Loucy (cell line): ENCODE measurements at regions not wholly inside any gene's neighbourhood (a gene's known extent, or its start where the extent isn't known, plus 50 kb on each side); places are given as distances from the start of the nearest gene placed in this dataset.

Experiments used
- EZH2phosphoT487 ChIP-seq: fragments of 200-600 bp; IDR thresholded peaks from 2 replicates; pipeline ENCODE4 v1.6.1; 2018; ENCODE audit warnings: antibody characterized with exemption, mild to moderate bottlenecking, moderate library complexity, borderline replicate concordance
- TF ChIP-seq, protein P1 (sequence below): fragments of 200-600 bp; sonication (generic); conservative IDR thresholded peaks from 2 replicates; pipeline ENCODE4 v1.5.1; 2014; ENCODE audit warnings: mild to moderate bottlenecking, antibody characterized with exemption, low read length

DNA sequence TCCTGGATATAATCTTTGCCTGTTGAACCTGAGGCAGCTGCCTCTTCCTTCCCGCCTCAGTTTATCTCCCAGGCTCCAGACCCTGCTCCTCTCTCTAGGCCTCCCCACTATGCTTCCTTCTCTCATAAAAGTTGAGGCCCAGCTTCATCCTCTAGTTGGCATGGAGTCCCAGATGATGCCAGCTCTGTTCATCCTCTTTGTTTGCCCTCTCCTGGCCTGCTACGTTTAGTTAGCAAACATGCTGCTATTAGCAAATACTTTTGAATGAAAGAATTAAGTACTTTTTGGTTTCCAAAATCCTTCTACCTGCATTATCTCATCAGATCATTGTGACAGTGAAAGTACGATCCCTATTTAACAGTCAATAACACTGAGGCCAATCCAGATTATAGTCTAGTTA, 472.5 kb downstream of the COG6 start:
- TF ChIP-seq, protein P1, sequence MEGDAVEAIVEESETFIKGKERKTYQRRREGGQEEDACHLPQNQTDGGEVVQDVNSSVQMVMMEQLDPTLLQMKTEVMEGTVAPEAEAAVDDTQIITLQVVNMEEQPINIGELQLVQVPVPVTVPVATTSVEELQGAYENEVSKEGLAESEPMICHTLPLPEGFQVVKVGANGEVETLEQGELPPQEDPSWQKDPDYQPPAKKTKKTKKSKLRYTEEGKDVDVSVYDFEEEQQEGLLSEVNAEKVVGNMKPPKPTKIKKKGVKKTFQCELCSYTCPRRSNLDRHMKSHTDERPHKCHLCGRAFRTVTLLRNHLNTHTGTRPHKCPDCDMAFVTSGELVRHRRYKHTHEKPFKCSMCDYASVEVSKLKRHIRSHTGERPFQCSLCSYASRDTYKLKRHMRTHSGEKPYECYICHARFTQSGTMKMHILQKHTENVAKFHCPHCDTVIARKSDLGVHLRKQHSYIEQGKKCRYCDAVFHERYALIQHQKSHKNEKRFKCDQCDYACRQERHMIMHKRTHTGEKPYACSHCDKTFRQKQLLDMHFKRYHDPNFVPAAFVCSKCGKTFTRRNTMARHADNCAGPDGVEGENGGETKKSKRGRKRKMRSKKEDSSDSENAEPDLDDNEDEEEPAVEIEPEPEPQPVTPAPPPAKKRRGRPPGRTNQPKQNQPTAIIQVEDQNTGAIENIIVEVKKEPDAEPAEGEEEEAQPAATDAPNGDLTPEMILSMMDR: no peak
- TF ChIP-seq EZH2phosphoT487: no peak
